M059J (cell line): ENCODE measurements at regions not wholly inside any gene's neighbourhood (a gene's known extent, or its start where the extent isn't known, plus 50 kb on each side); places are given as distances from the start of the nearest gene placed in this dataset.

Experiments
- DNase-seq: peaks from one replicate; pipeline ENCODE4 v3.0.0-alpha.2; 2012; ENCODE audit warnings: low read depth

- no peak for DNase-seq
Observed at GRCh38 chr2:10201201-10201600, 78.7 kb downstream of the RRM2 start.

GRCh38 chr2:10202131-10202665 lies 79.7 kb downstream of the RRM2 start:
- DNase-seq, result no peak

GRCh38 chr2:10204326-10205161 lies 82.0 kb downstream of the RRM2 start:
- no peak for DNase-seq

- DNase-seq, result no peak
Observed at GRCh38 chr2:10205162-10205475, 82.6 kb downstream of the RRM2 start.

- no peak for DNase-seq
Observed at GRCh38 chr2:10208736-10209135, 86.2 kb downstream of the RRM2 start.

GRCh38 chr2:10209406-10209935 lies 86.9 kb downstream of the RRM2 start:
- DNase-seq, result no peak

GRCh38 chr2:10210336-10210735 lies 87.8 kb downstream of the RRM2 start:
- no peak for DNase-seq

GRCh38 chr2:10211844-10212422 lies 89.4 kb downstream of the RRM2 start:
- peak; percentile 37 for DNase-seq

- DNase-seq, result no peak
Observed at GRCh38 chr2:10212827-10213226, 89.9 kb upstream of the HPCAL1 start.

GRCh38 chr2:10214179-10214578 lies 88.5 kb upstream of the HPCAL1 start:
- no peak for DNase-seq

GRCh38 chr2:10215393-10215935 lies 87.2 kb upstream of the HPCAL1 start:
- peak; percentile 44 for DNase-seq

GRCh38 chr2:10216677-10217488 lies 85.8 kb upstream of the HPCAL1 start:
- DNase-seq, result peak; percentile 15

- no peak for DNase-seq
Observed at GRCh38 chr2:10217489-10218435, 84.9 kb upstream of the HPCAL1 start.

GRCh38 chr2:10220045-10220901 lies 82.4 kb upstream of the HPCAL1 start:
- no peak for DNase-seq

GRCh38 chr2:10220902-10221391 lies 81.8 kb upstream of the HPCAL1 start:
- peak; percentile 66 for DNase-seq

GRCh38 chr2:10221443-10221842 lies 81.3 kb upstream of the HPCAL1 start:
- no peak for DNase-seq

- DNase-seq, result no peak
Observed at GRCh38 chr2:10221976-10222870, 80.5 kb upstream of the HPCAL1 start.

- no peak for DNase-seq
Observed at GRCh38 chr2:10223471-10223870, 79.2 kb upstream of the HPCAL1 start.
